ENCODE measurements at regions not wholly inside any gene's neighbourhood (a gene's known extent, or its start where the extent isn't known, plus 50 kb on each side); places are given as distances from the start of the nearest gene placed in this dataset.

DNA sequence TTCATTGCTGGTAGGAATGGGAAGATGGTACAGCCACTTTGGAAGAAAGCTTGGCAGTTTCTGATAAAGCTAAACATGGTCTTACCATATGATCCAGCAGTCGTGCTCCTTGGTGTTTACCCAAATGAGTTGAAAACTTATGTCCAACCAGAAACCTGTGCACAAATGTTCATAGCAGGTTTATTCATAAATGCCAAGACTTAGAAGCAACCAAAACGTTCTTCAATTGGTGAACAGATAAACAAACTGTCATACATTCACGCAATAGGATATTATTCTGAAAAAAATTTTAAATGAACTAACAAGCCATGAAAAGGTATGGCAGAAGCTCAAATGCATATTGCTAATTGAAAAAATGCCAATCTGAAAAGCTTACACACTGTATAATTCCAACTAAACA is 117.1 kb downstream of the LINC00237 start:
- no peak for DNase-seq (ENCODE audit: low read depth)
- TF ChIP-seq CTCF (IDR thresholded peaks at IDR 0.05; ENCODE audit: insufficient read depth, low read depth, low read length) = no peak
- no peaks in the 10 kb centered on the region for H3K27me3 ChIP-seq (ENCODE audit: control insufficient read depth, insufficient read depth, low read length)
- POLR2A ChIA-PET = no interaction called here
- H3K36me3 ChIP-seq (ENCODE audit: control insufficient read depth, insufficient read depth, low read length) = no peaks in the 10 kb centered on the region
- CTCF ChIA-PET = no interaction called here
- H3K4me3 ChIP-seq (ENCODE audit: low read depth, low read length) = no peak overlapping the region

DNA sequence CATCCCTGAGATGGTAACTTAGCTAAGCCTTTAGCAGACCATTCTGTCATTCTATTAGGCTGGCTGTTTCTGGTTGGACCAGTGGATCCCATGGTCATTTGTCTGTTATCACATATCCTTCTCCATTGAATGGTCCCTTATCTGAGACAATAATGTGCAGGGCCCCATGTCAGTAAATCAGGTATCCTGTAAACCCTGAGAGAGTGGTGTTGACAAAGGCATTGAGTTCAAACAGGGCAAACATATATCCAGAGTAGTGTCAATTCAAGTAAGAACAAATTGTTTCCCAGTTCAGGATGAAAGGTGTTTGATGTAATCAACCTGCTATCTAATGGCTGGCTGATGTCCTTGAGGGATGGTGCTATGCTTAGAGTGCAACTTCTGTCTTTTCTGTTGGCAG is 126.2 kb downstream of the LINC00237 start:
- no peak for DNase-seq (ENCODE audit: low read depth)
- Histone ChIP-seq H3K27me3 (ENCODE audit: control insufficient read depth, insufficient read depth, low read length) (no peaks in the 10 kb centered on the region), H3K36me3 (ENCODE audit: control insufficient read depth, insufficient read depth, low read length) (no peaks in the 10 kb centered on the region), H3K4me3 (ENCODE audit: low read depth, low read length) (no peak overlapping the region)
- ChIA-PET CTCF (no interaction called here), POLR2A (no interaction called here)
- TF ChIP-seq CTCF (IDR thresholded peaks at IDR 0.05; ENCODE audit: insufficient read depth, low read depth, low read length) = no peak

GRCh38 chr20:20977786-20978185 is 128.4 kb downstream of the LINC00237 start:
- Histone ChIP-seq H3K36me3 (ENCODE audit: control insufficient read depth, insufficient read depth, low read length) (no peaks in the 10 kb centered on the region), H3K27me3 (ENCODE audit: control insufficient read depth, insufficient read depth, low read length) (no peaks in the 10 kb centered on the region), H3K4me3 (ENCODE audit: low read depth, low read length) (no peak overlapping the region)
- TF ChIP-seq CTCF (IDR thresholded peaks at IDR 0.05; ENCODE audit: insufficient read depth, low read depth, low read length) = no peak
- ChIA-PET POLR2A (no interaction called here), CTCF (no interaction called here)
- DNase-seq (ENCODE audit: low read depth) = no peak

GRCh38 chr20:20972490-20972889 is 133.7 kb downstream of the LINC00237 start:
- POLR2A ChIA-PET = no interaction called here

GRCh38 chr20:20971810-20972209 is 134.3 kb downstream of the LINC00237 start:
- Histone ChIP-seq H3K36me3 (ENCODE audit: control insufficient read depth, insufficient read depth, low read length) (no peaks in the 10 kb centered on the region), H3K27me3 (ENCODE audit: control insufficient read depth, insufficient read depth, low read length) (no peaks in the 10 kb centered on the region), H3K4me3 (ENCODE audit: low read depth, low read length) (no peak overlapping the region)
- CTCF ChIA-PET = no interaction called here
- DNase-seq (ENCODE audit: low read depth) = no peak
- POLR2A ChIA-PET = no interaction called here
- TF ChIP-seq CTCF (IDR thresholded peaks at IDR 0.05; ENCODE audit: insufficient read depth, low read depth, low read length) = no peak

More at GRCh38 chr20:20972490-20972889, 133.7 kb downstream of the LINC00237 start:
- TF ChIP-seq CTCF (IDR thresholded peaks at IDR 0.05; ENCODE audit: insufficient read depth, low read depth, low read length) = no peak
- CTCF ChIA-PET = no interaction called here
- Histone ChIP-seq H3K4me3 (ENCODE audit: low read depth, low read length) (no peak overlapping the region), H3K27me3 (ENCODE audit: control insufficient read depth, insufficient read depth, low read length) (no peaks in the 10 kb centered on the region), H3K36me3 (ENCODE audit: control insufficient read depth, insufficient read depth, low read length) (no peaks in the 10 kb centered on the region)
- no peak for DNase-seq (ENCODE audit: low read depth)
